Uterus (tissue), 3 donors: ENCODE measurements at regions not wholly inside any gene's neighbourhood (a gene's known extent, or its start where the extent isn't known, plus 50 kb on each side); places are given as distances from the start of the nearest gene placed in this dataset.

Source experiments
- DNase-seq, 2 donors: peaks; one replicate each; pipeline ENCODE4 v3.0.0-alpha.2; 2019 to 2020
- H3K27ac ChIP-seq, 2 donors: fragments of 200-600 bp; sonication (generic); 1 replicate in 1 of 2; 2 replicates in 1 of 2; pipeline ENCODE4 v1.5.1; 2016 to 2018
- H3K27me3 ChIP-seq, 2 donors: fragments of 200-600 bp; sonication (generic); one replicate each; pipeline ENCODE4 v1.5.1; 2018 to 2019; ENCODE audit warnings: control low read depth in 1 of 2
- H3K36me3 ChIP-seq, 2 donors: fragments of 200-600 bp; sonication (generic); one replicate each; pipeline ENCODE4 v1.5.1; 2019; ENCODE audit warnings: control low read depth in 1 of 2
- H3K4me1 ChIP-seq, 2 donors: fragments of 200-600 bp; sonication (generic); one replicate each; pipeline ENCODE4 v1.5.1; 2018 to 2019; ENCODE audit warnings: control low read depth in 1 of 2
- H3K4me3 ChIP-seq, 2 donors: fragments of 200-600 bp; sonication (generic); 1 replicate in 1 of 2; 2 replicates in 1 of 2; pipeline ENCODE4 v1.5.1; 2018 to 2019; ENCODE audit warnings: mild to moderate bottlenecking in 1 of 2
- H3K9me3 ChIP-seq, 2 donors: fragments of 200-600 bp; sonication (generic); one replicate each; pipeline ENCODE4 v1.5.1; 2019; ENCODE audit warnings: control low read depth in 1 of 2
- CTCF ChIP-seq, 4 experiments: fragments of 200-600 bp in 2 of 4; fragments of 450-650 bp in 2 of 4; sonication (generic) in 2 of 4; IDR thresholded peaks; one replicate each; pipeline ENCODE4 v1.5.1; 2016 to 2019; ENCODE audit warnings: antibody characterized with exemption in 4 of 4, mild to moderate bottlenecking in 2 of 4, moderate library complexity in 1 of 4
- POLR2A ChIP-seq, 2 donors: fragments of 450-650 bp; IDR thresholded peaks; one replicate each; pipeline ENCODE4 v1.6.1; 2016; ENCODE audit warnings: antibody characterized with exemption in 2 of 2, mild to moderate bottlenecking in 1 of 2, moderate library complexity in 1 of 2
- intact Hi-C: fragments of 100-400 bp; cut with DNase I; formaldehyde crosslinking; loops from one replicate; pipeline ENCODE4 v1.15.1; 2023; ENCODE audit warnings: low total_unique reads
- donor health status: DM: yes; HTN: yes; CAD: no.

DNA sequence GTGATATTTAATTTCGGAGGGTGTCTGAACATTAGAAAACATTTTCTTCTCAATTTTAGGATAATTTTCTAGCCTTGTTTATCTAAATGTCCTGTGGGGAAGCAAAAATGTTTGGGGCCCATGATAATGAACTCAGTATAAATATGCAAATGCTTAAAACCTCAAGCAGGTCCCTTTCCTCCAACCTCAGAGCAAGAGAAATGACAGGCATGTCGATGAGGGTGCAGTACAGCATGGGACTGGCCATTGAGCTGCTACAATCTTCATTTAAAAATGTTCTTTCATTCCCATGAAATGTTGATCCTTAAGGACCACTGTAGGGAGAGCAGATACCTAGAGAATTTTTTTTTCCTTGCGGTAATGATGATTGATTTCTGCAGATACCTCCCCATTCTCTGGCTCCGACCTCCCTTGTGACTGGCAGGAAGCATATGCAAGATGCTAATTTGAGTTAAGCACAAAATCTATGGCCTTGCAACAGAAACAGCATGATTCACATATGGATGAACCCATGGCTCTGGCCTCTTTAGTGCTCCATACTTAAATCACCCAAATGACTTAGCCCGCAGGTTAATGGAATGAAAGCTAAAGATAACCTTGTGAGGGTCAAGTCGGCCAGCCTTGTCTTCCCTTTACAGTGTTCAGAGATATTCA is 243.3 kb downstream of the SOX4 start:
- intact Hi-C loops: no loop called here
- no peak overlapping the region for H3K27ac ChIP-seq
- no peak overlapping the region for H3K4me3 ChIP-seq
- TF ChIP-seq CTCF (IDR thresholded peaks at IDR 0.05): no peak
- TF ChIP-seq POLR2A (IDR thresholded peaks at IDR 0.05): no peak
- H3K9me3 ChIP-seq: no peaks in the 10 kb centered on the region
- DNase-seq: no peak
- no peaks in the 10 kb centered on the region for H3K27me3 ChIP-seq
- no peaks in the 10 kb centered on the region for H3K36me3 ChIP-seq
- no peaks in the 10 kb centered on the region for H3K4me1 ChIP-seq

GRCh38 chr6:21840428-21840827 is 246.9 kb downstream of the SOX4 start:
- intact Hi-C loops: no loop called here
- no peak for DNase-seq
- H3K4me3 ChIP-seq: no peak overlapping the region
- H3K27ac ChIP-seq: no peak overlapping the region
- no peaks in the 10 kb centered on the region for H3K4me1 ChIP-seq
- no peaks in the 10 kb centered on the region for H3K27me3 ChIP-seq
- TF ChIP-seq POLR2A (IDR thresholded peaks at IDR 0.05): no peak
- TF ChIP-seq CTCF (IDR thresholded peaks at IDR 0.05): no peak
- H3K36me3 ChIP-seq: no peaks in the 10 kb centered on the region
- H3K9me3 ChIP-seq: no peaks in the 10 kb centered on the region

DNA sequence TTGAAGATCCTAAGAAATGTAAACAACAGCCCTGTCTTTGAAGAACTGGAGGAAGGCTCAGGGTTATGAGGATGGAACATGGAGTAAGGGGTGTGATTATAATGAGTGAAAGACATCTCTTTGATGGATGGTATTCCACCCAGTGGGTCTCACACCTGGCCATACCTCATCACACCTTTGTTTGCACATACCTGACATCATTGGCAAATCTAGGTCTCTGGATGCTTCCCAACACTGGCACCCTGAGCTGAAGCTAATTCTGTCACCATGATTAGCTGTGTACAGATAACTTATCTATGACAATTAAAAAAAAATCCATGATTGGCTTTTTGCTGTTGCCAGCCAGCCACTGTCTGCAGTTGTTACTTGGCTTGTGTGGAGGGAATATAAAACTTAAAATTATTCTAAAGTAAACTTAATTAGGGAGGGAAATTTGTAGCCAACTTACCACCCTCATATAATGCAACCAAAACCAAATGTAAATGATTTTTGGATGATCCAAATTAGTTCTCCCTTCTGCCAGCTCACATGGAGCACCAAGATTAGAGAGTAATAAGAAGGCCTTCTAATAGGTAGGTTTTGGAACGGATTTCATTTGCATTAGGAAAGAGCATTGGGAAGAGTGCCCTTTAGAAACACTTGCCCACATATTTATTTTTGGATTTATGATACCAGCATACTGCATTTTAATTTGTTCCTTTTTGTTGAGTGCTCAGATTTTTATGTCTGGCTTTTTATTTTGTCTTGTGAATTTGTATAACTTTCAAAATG is 249.5 kb downstream of the SOX4 start:
- H3K27ac ChIP-seq: peak overlapping the region in 1 of 2 donors; percentile 20
- no peaks in the 10 kb centered on the region for H3K27me3 ChIP-seq
- H3K9me3 ChIP-seq: no peaks in the 10 kb centered on the region
- H3K4me1 ChIP-seq: no peaks in the 10 kb centered on the region
- H3K36me3 ChIP-seq: no peaks in the 10 kb centered on the region
- TF ChIP-seq POLR2A (IDR thresholded peaks at IDR 0.05): no peak
- no peak for TF ChIP-seq CTCF (IDR thresholded peaks at IDR 0.05)
- intact Hi-C loops: no loop called here
- DNase-seq: no peak
- H3K4me3 ChIP-seq: no peak overlapping the region

GRCh38 chr6:21844120-21844917 is 250.8 kb downstream of the SOX4 start:
- intact Hi-C loops: no loop called here
- no peak for DNase-seq
- no peaks in the 10 kb centered on the region for H3K9me3 ChIP-seq
- peak overlapping the region in 1 of 2 donors; percentile 61 for H3K27ac ChIP-seq
- no peak overlapping the region for H3K4me3 ChIP-seq
- H3K27me3 ChIP-seq: no peaks in the 10 kb centered on the region
- TF ChIP-seq POLR2A (IDR thresholded peaks at IDR 0.05): no peak
- TF ChIP-seq CTCF (IDR thresholded peaks at IDR 0.05): no peak
- H3K36me3 ChIP-seq: no peaks in the 10 kb centered on the region
- no peaks in the 10 kb centered on the region for H3K4me1 ChIP-seq

GRCh38 chr6:21845018-21845417 is 251.5 kb downstream of the SOX4 start:
- no peak for TF ChIP-seq CTCF (IDR thresholded peaks at IDR 0.05)
- TF ChIP-seq POLR2A (IDR thresholded peaks at IDR 0.05): no peak
- H3K27ac ChIP-seq: peak overlapping the region; percentile 12 to 61
- DNase-seq: no peak
- no peaks in the 10 kb centered on the region for H3K4me1 ChIP-seq
- H3K4me3 ChIP-seq: no peak overlapping the region
- H3K36me3 ChIP-seq: no peaks in the 10 kb centered on the region
- no peaks in the 10 kb centered on the region for H3K9me3 ChIP-seq
- no peaks in the 10 kb centered on the region for H3K27me3 ChIP-seq
- intact Hi-C loops: no loop called here
